ENCODE measurements at regions not wholly inside any gene's neighbourhood (a gene's known extent, or its start where the extent isn't known, plus 50 kb on each side); places are given as distances from the start of the nearest gene placed in this dataset.

GRCh38 chr2:19675856-19676460, 225.8 kb downstream of the TTC32 start:
- no peak for DNase-seq

- no peak for DNase-seq
Observed at GRCh38 chr2:19675003-19675629, 226.7 kb downstream of the TTC32 start.

GRCh38 chr2:19674051-19675002, 227.5 kb downstream of the TTC32 start:
- DNase-seq, result no peak

GRCh38 chr2:19673213-19673791, 228.5 kb downstream of the TTC32 start:
- DNase-seq, result peak; percentile 3

- no peak for DNase-seq
Observed at GRCh38 chr2:19671916-19672315, 229.9 kb downstream of the TTC32 start.

- DNase-seq, result no peak
Observed at GRCh38 chr2:19671311-19671710, 230.5 kb downstream of the TTC32 start.

GRCh38 chr2:19670303-19670702, 231.5 kb downstream of the TTC32 start:
- no peak for DNase-seq

GRCh38 chr2:19669559-19669958, 232.2 kb downstream of the TTC32 start:
- DNase-seq, result no peak

- DNase-seq, result no peak
Observed at GRCh38 chr2:19669126-19669525, 232.7 kb downstream of the TTC32 start.

- no peak for DNase-seq
Observed at GRCh38 chr2:19667536-19667949, 234.2 kb downstream of the TTC32 start.

- DNase-seq, result no peak
Observed at GRCh38 chr2:19667085-19667484, 234.7 kb downstream of the TTC32 start.

- no peak for DNase-seq
Observed at GRCh38 chr2:19664646-19665045, 237.1 kb downstream of the TTC32 start.

- DNase-seq, result no peak
Observed at GRCh38 chr2:19659024-19659792, 242.6 kb downstream of the TTC32 start.

- DNase-seq, result no peak
Observed at GRCh38 chr2:19656011-19656410, 245.8 kb downstream of the TTC32 start.

GRCh38 chr2:19654310-19655090, 247.3 kb downstream of the TTC32 start:
- no peak for DNase-seq

- no peak for DNase-seq
Observed at GRCh38 chr2:19653509-19653908, 248.3 kb downstream of the TTC32 start.

GRCh38 chr2:19652811-19653210, 249.0 kb downstream of the TTC32 start:
- DNase-seq, result no peak

- DNase-seq, result no peak
Observed at GRCh38 chr2:19651466-19651865, 250.3 kb downstream of the TTC32 start.

GRCh38 chr2:19649785-19650380, 251.9 kb downstream of the TTC32 start:
- no peak for DNase-seq

- DNase-seq, result no peak
Observed at GRCh38 chr2:19649142-19649541, 252.6 kb downstream of the TTC32 start.

- DNase-seq, result no peak
Observed at GRCh38 chr2:19648583-19648982, 253.2 kb downstream of the TTC32 start.
